Mucosa of descending colon (tissue), 3 donors: ENCODE measurements at regions not wholly inside any gene's neighbourhood (a gene's known extent, or its start where the extent isn't known, plus 50 kb on each side); places are given as distances from the start of the nearest gene placed in this dataset.

Experiments used
- ATAC-seq: fragments of 200-7000 bp; cut with Tn5 transposase; one replicate; pipeline ENCODE4 v1.9.1; 2020; ENCODE audit warnings: mild to moderate bottlenecking, moderate library complexity
- DNase-seq, 3 donors: peaks; one replicate each; pipeline ENCODE4 v3.0.0-alpha.2; 2020
- H3K36me3 ChIP-seq: fragments of 200-600 bp; one replicate; pipeline ENCODE4 v1.8.0; 2021; ENCODE audit warnings: low read depth, mild to moderate bottlenecking
- H3K4me1 ChIP-seq: fragments of 200-600 bp; one replicate; pipeline ENCODE4 v1.8.0; 2021; ENCODE audit warnings: low read depth, mild to moderate bottlenecking
- H3K4me3 ChIP-seq: fragments of 200-600 bp; one replicate; pipeline ENCODE4 v1.8.0; 2021; ENCODE audit warnings: mild to moderate bottlenecking
- H3K9me3 ChIP-seq: fragments of 200-600 bp; one replicate; pipeline ENCODE4 v1.8.0; 2021; ENCODE audit warnings: mild to moderate bottlenecking
- CTCF ChIP-seq: fragments of 200-600 bp; IDR thresholded peaks from one replicate; pipeline ENCODE4 v1.8.0; 2022; ENCODE audit warnings: antibody characterized with exemption, mild to moderate bottlenecking
- intact Hi-C, 2 donors: fragments of 100-400 bp; cut with DNase I in 1 of 2; cut with micrococcal nuclease in 1 of 2; formaldehyde crosslinking; loops; one replicate each; pipeline versions ENCODE4 v1.11.0 to v1.11.1; 2022; cut with DNase I, micrococcal nuclease
- donor health status: DM: no; HTN: no; CAD: no; lungs with moderate emphysema.
- donor health status: DM: no; HTN: no; CAD: no.
- donor health status: DM: no; HTN: yes; CAD: no.

GRCh38 chr5:158524070-158524469 is 575.6 kb downstream of the EBF1 start:
- Histone ChIP-seq H3K4me3 (no peak overlapping the region), H3K9me3 (no peaks in the 10 kb centered on the region), H3K36me3 (no peaks in the 10 kb centered on the region), H3K4me1 (no peaks in the 10 kb centered on the region)
- DNase-seq (no peak), ATAC-seq (no peak)
- intact Hi-C loops = no loop called here
- no peak for TF ChIP-seq CTCF

GRCh38 chr5:158522776-158523175 is 576.9 kb downstream of the EBF1 start:
- no peak for DNase-seq
- no peak overlapping the region for H3K4me3 ChIP-seq
- intact Hi-C loops = no loop called here
- H3K9me3 ChIP-seq = no peaks in the 10 kb centered on the region
- H3K4me1 ChIP-seq = no peaks in the 10 kb centered on the region
- no peak for TF ChIP-seq CTCF
- no peaks in the 10 kb centered on the region for H3K36me3 ChIP-seq
- ATAC-seq = no peak

- no peak for DNase-seq
These were observed 577.7 kb downstream of the EBF1 start for GRCh38 chr5:158521995-158522394.

GRCh38 chr5:158519433-158520021 is 580.2 kb downstream of the EBF1 start:
- H3K36me3 ChIP-seq = no peaks in the 10 kb centered on the region
- no peak for DNase-seq
- no peak for ATAC-seq
- no peak for TF ChIP-seq CTCF
- H3K4me3 ChIP-seq = no peak overlapping the region
- intact Hi-C loops = no loop called here
- H3K9me3 ChIP-seq = no peaks in the 10 kb centered on the region
- no peaks in the 10 kb centered on the region for H3K4me1 ChIP-seq

More at GRCh38 chr5:158521995-158522394, 577.7 kb downstream of the EBF1 start:
- H3K9me3 ChIP-seq = no peaks in the 10 kb centered on the region
- H3K4me3 ChIP-seq = no peak overlapping the region
- no peaks in the 10 kb centered on the region for H3K36me3 ChIP-seq
- no peaks in the 10 kb centered on the region for H3K4me1 ChIP-seq
- intact Hi-C loops = no loop called here
- ATAC-seq = no peak
- no peak for TF ChIP-seq CTCF

- ATAC-seq (no peak), DNase-seq (no peak)
- Histone ChIP-seq H3K4me1 (no peaks in the 10 kb centered on the region), H3K9me3 (no peaks in the 10 kb centered on the region), H3K36me3 (no peaks in the 10 kb centered on the region), H3K4me3 (no peak overlapping the region)
- TF ChIP-seq CTCF = no peak
- intact Hi-C loops = no loop called here
These were observed 583.2 kb downstream of the EBF1 start for GRCh38 chr5:158516521-158516920.

GRCh38 chr5:158514986-158515359 is 584.7 kb downstream of the EBF1 start:
- Histone ChIP-seq H3K36me3 (no peaks in the 10 kb centered on the region), H3K4me3 (no peak overlapping the region), H3K9me3 (no peaks in the 10 kb centered on the region), H3K4me1 (no peaks in the 10 kb centered on the region)
- TF ChIP-seq CTCF = no peak
- ATAC-seq (no peak), DNase-seq (no peak)
- intact Hi-C loops = no loop called here
